Tibial nerve (tissue), 4 donors: ENCODE measurements at regions not wholly inside any gene's neighbourhood (a gene's known extent, or its start where the extent isn't known, plus 50 kb on each side); places are given as distances from the start of the nearest gene placed in this dataset.

ENCODE experiments used
- CTCF ChIP-seq, 5 experiments: fragments of 200-600 bp in 3 of 5; fragments of 450-650 bp in 2 of 5; sonication (generic) in 3 of 5; IDR thresholded peaks; one replicate each; pipeline ENCODE4 v1.5.1; 2016 to 2019; ENCODE audit warnings: antibody characterized with exemption in 5 of 5, mild to moderate bottlenecking in 3 of 5, moderate library complexity in 2 of 5
- EP300 ChIP-seq, 2 donors: sonication (generic); formaldehyde crosslinking; IDR thresholded peaks; one replicate each; pipeline ENCODE4 v1.6.1; 2017; ENCODE audit warnings: antibody characterized with exemption in 2 of 2, mild to moderate bottlenecking in 1 of 2
- POLR2A ChIP-seq, 2 donors: fragments of 450-650 bp; IDR thresholded peaks; one replicate each; pipeline ENCODE4 v1.6.1; 2017; ENCODE audit warnings: antibody characterized with exemption in 2 of 2, mild to moderate bottlenecking in 2 of 2, moderate library complexity in 2 of 2

- TF ChIP-seq CTCF (IDR thresholded peaks at IDR 0.05) (no peak), POLR2A (IDR thresholded peaks at IDR 0.05) (no peak), EP300 (IDR thresholded peaks at IDR 0.05) (no peak)
Measured at GRCh38 chr7:51374936-51375335, 58.3 kb upstream of the COBL start.
